Panc1 (cell line): ENCODE measurements at regions not wholly inside any gene's neighbourhood (a gene's known extent, or its start where the extent isn't known, plus 50 kb on each side); places are given as distances from the start of the nearest gene placed in this dataset.
"Not testable (repeated sequence)": the region's sequence is repeated elsewhere in the genome, so short reads cannot be mapped to it uniquely, and the experiment has no call there.

Source experiments
- ATAC-seq: fragments of 200-7000 bp; cut with Tn5 transposase; 2 replicates; pipeline ENCODE4 v1.9.1; 2020; ENCODE audit warnings: mild to moderate bottlenecking, moderate library complexity
- BruUV-seq: library from RNA; stranded (reverse); fragments of 400-500 nt; replicated peaks from 2 replicates; lab custom pipeline; 2021; lab: Mats Ljungman, UMichigan
- CTCF ChIA-PET: fragments of 300-600 bp; sonication (Branson Sonifier 250); formaldehyde crosslinking; loops from one replicate; lab custom pipeline; 2022; ENCODE audit warnings: antibody characterized with exemption; lab: Charles Lee
- POLR2A ChIA-PET: fragments of 300-600 bp; sonication (Branson Sonifier 250); formaldehyde crosslinking; loops from one replicate; lab custom pipeline; 2022; ENCODE audit warnings: antibody characterized with exemption; lab: Charles Lee
- DNase-seq: peaks from one replicate; pipeline ENCODE4 v3.0.0-alpha.2; 2010; ENCODE audit warnings: low read depth, low spot score
- H3K27ac ChIP-seq: 2 replicates; pipeline ENCODE4 v1.5.1; 2011; ENCODE audit warnings: mild to moderate bottlenecking, low read length, inconsistent platforms
- H3K27me3 ChIP-seq: fragments of 200-500 bp; sonication (Bioruptor generic); 2 replicates; pipeline ENCODE4 v1.6.0; 2014; ENCODE audit warnings: low read length, inconsistent platforms; ENCODE audit not compliant: control insufficient read depth, insufficient read depth
- H3K36me3 ChIP-seq: fragments of 200-500 bp; sonication (Bioruptor generic); 2 replicates; pipeline ENCODE4 v1.5.1; 2014; ENCODE audit warnings: inconsistent platforms, mild to moderate bottlenecking, low read length, moderate library complexity; ENCODE audit not compliant: control insufficient read depth, insufficient read depth
- H3K4me1 ChIP-seq: 2 replicates; pipeline ENCODE4 v1.5.1; 2011; ENCODE audit warnings: inconsistent platforms, mild to moderate bottlenecking, low read length, moderate library complexity; ENCODE audit not compliant: control insufficient read depth, insufficient read depth
- H3K4me3 ChIP-seq, 2 experiments: 2 replicates each; pipeline ENCODE4 v1.5.1; 2011 to 2012; ENCODE audit warnings: low read depth in 2 of 2, low read length in 2 of 2, mild to moderate bottlenecking in 2 of 2, inconsistent platforms in 1 of 2, moderate library complexity in 1 of 2
- H3K9me3 ChIP-seq: fragments of 200-500 bp; sonication (Bioruptor generic); 2 replicates; pipeline ENCODE4 v1.5.1; 2014; ENCODE audit warnings: low read depth, mild to moderate bottlenecking, inconsistent platforms, low read length, moderate library complexity; ENCODE audit not compliant: control insufficient read depth, insufficient read depth
- POLR2AphosphoS5 ChIP-seq: IDR thresholded peaks from 2 replicates; pipeline ENCODE4 v1.6.1; 2012; ENCODE audit warnings: mild to moderate bottlenecking, low read depth, low read length, moderate library complexity
- REST ChIP-seq, 2 experiments: IDR thresholded peaks; 2 replicates each; pipeline ENCODE4 v1.6.1; 2011 to 2012; ENCODE audit warnings: low read depth in 2 of 2, control low read depth in 1 of 2, low read length in 1 of 2, mild to moderate bottlenecking in 1 of 2, moderate library complexity in 1 of 2; ENCODE audit not compliant: insufficient read depth in 1 of 2
- SIN3A ChIP-seq: IDR thresholded peaks from 2 replicates; pipeline ENCODE4 v1.6.1; 2012; ENCODE audit warnings: low read depth, mild to moderate bottlenecking, low read length, moderate library complexity, borderline replicate concordance; ENCODE audit not compliant: insufficient read depth
- TCF7L2 ChIP-seq: IDR thresholded peaks from 2 replicates; pipeline ENCODE4 v1.6.1; 2011; ENCODE audit warnings: mild to moderate bottlenecking, low read depth, low read length, inconsistent platforms
- in situ Hi-C: cut with HindIII; loops from 2 replicates; pipeline ENCODE4 v1.10.0; 2016; ENCODE audit warnings: low sequenced_read_pairs, low pct_unique_long_range_greater_than_20kb
- intact Hi-C: fragments of 100-400 bp; cut with micrococcal nuclease; formaldehyde crosslinking; loops from one replicate; pipeline ENCODE4 v1.10.0; 2022; ENCODE audit not compliant: unreplicated experiment
- TF ChIP-seq, protein P1 (sequence below): fragments of 450-650 bp; IDR thresholded peaks from 2 replicates; pipeline ENCODE4 v1.5.1; 2017; ENCODE audit warnings: mild to moderate bottlenecking

DNA sequence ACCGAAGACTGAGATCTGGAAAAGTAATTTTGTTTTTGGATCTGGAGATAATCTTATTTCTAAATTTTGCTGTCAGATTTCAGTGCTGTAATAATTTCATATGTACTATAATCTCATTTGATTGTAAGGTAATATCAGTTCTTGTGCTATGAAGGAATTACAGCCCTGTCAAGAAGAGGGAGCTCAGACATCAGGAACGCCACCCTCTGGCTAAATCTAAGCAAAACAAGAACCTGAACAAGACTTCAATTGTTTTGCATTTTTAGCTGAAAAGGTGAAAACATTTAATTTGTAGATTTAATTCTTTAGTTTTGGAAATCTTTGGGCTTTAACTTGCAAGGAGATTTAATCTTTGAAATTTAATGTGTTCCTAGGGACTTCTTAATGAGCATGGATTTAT lies 525.4 kb upstream of the HS3ST1 start:
- BruUV-seq, result no TSS peak
- Histone ChIP-seq H3K4me3 (no peak overlapping the region), H3K36me3 (no peaks in the 10 kb centered on the region), H3K27me3 (no peaks in the 10 kb centered on the region), H3K9me3 (no peaks in the 10 kb centered on the region), H3K27ac (no peak overlapping the region), H3K4me1 (no peaks in the 10 kb centered on the region)
- no peak for TF ChIP-seq REST (IDR thresholded peaks at IDR 0.05; ENCODE audit: insufficient read depth in 1 of 2, low read depth in 2 of 2, low read length in 1 of 2)
- TF ChIP-seq, protein P1, sequence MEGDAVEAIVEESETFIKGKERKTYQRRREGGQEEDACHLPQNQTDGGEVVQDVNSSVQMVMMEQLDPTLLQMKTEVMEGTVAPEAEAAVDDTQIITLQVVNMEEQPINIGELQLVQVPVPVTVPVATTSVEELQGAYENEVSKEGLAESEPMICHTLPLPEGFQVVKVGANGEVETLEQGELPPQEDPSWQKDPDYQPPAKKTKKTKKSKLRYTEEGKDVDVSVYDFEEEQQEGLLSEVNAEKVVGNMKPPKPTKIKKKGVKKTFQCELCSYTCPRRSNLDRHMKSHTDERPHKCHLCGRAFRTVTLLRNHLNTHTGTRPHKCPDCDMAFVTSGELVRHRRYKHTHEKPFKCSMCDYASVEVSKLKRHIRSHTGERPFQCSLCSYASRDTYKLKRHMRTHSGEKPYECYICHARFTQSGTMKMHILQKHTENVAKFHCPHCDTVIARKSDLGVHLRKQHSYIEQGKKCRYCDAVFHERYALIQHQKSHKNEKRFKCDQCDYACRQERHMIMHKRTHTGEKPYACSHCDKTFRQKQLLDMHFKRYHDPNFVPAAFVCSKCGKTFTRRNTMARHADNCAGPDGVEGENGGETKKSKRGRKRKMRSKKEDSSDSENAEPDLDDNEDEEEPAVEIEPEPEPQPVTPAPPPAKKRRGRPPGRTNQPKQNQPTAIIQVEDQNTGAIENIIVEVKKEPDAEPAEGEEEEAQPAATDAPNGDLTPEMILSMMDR, result peak; percentile 33; the same call in 1 of the 2 replicates
- ATAC-seq, result no peak
- ChIA-PET POLR2A (no interaction called here), CTCF (no interaction called here)
- intact Hi-C loops, result no loop called here
- DNase-seq, result no peak
- in situ Hi-C loops, result no loop called here

GRCh38 chr4:11949355-11949754 lies 520.7 kb upstream of the HS3ST1 start:
- Histone ChIP-seq H3K27me3 (no peaks in the 10 kb centered on the region), H3K4me1 (no peaks in the 10 kb centered on the region), H3K27ac (no peak overlapping the region), H3K4me3 (no peak overlapping the region), H3K36me3 (no peaks in the 10 kb centered on the region), H3K9me3 (no peaks in the 10 kb centered on the region)
- no TSS peak for BruUV-seq
- in situ Hi-C loops (no loop called here), intact Hi-C loops (no loop called here)
- no peak for DNase-seq
- TF ChIP-seq REST (IDR thresholded peaks at IDR 0.05; ENCODE audit: insufficient read depth in 1 of 2, low read depth in 2 of 2, low read length in 1 of 2), result no peak
- TF ChIP-seq SIN3A, result no peak
- no peak for TF ChIP-seq TCF7L2
- no peak for TF ChIP-seq POLR2AphosphoS5
- TF ChIP-seq, protein P1, result no peak
- ChIA-PET CTCF (no interaction called here), POLR2A (no interaction called here)
- no peak for ATAC-seq

DNA sequence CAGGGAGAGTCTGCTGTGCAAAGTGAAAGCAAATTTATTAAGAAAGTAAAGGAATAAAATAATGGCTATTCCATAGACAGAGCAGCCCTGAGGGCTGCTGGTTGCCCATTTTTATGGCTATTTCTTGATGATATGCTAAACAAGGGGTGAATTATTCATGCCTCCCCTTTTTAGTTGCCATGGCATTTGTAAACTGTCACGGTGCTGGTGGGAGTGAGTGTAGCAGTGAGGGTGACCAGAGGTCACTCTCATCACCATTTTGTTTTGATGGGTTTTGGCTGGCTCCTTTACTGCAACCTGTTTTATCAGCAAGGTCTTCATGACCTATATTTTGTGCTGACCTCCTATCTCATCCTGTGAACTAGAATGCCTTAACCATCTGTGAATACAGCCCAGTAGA lies 518.9 kb upstream of the HS3ST1 start:
- DNase-seq, H3K27me3 ChIP-seq, intact Hi-C loops, H3K36me3 ChIP-seq, BruUV-seq, in situ Hi-C loops, CTCF ChIA-PET, H3K4me3 ChIP-seq, POLR2A ChIA-PET, H3K4me1 ChIP-seq, ATAC-seq, H3K9me3 ChIP-seq, H3K27ac ChIP-seq: not testable (repeated sequence)
